ENCODE measurements at regions not wholly inside any gene's neighbourhood (a gene's known extent, or its start where the extent isn't known, plus 50 kb on each side); places are given as distances from the start of the nearest gene placed in this dataset.

DNA sequence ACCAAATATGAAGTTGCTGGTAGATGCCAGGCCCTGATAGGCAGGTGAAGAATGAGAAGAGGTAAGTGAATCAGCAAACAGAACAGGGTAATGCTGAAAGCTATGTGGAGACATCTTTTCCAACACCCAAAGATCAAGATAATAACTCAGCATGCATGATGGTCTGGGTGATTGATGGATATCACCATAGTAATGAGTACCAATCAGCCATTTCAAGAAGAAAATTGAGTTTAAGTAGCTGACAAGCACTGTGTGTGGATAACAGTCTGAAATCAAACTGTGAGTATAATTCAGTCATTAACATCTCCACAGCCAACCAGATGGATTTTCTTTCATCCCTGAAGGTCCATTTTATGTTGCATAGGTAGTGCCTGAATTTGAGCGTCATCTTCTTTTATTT, 289.6 kb upstream of the SMIM31 start:
- Histone ChIP-seq H3K27ac (no peak overlapping the region), H3K4me3 (ENCODE audit: low read depth, low read length) (no peak overlapping the region), H3K36me3 (replicated peaks) (no peaks in the 10 kb centered on the region), H3K27me3 (replicated peaks) (no peaks in the 10 kb centered on the region)
- TF ChIP-seq CTCF (IDR thresholded peaks at IDR 0.05; ENCODE audit: low read depth, low read length, missing control alignments): no peak
- DNase-seq: no peak
- in situ Hi-C loops (cut with HindIII; ENCODE audit: low pct_ligation_motif_present, low sequenced_read_pairs): no loop called here

DNA sequence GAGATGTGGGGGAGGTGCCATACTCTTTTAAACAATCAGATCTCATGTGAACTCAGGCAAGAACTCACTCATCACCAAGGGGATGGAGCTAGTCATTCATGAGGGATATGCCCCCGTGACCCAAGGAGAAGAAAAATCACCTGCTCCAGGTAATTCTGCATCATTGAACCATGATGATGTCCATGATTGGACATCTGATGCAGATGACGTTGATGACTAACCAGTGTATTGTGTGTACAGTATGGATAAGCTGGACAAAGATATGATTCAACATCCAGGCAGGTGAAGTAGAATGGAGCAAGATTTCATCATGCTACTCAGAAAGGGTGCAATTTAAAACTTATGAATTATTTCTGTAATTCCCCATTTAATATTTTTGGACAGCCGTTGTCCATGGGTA, 286.4 kb upstream of the SMIM31 start:
- H3K27ac ChIP-seq: no peak overlapping the region
- TF ChIP-seq CTCF (IDR thresholded peaks at IDR 0.05; ENCODE audit: low read depth, low read length, missing control alignments): no peak
- no peak overlapping the region for H3K4me3 ChIP-seq (ENCODE audit: low read depth, low read length)
- in situ Hi-C loops (cut with HindIII; ENCODE audit: low pct_ligation_motif_present, low sequenced_read_pairs): no loop called here
- H3K36me3 ChIP-seq (replicated peaks): no peaks in the 10 kb centered on the region
- H3K27me3 ChIP-seq (replicated peaks): no peaks in the 10 kb centered on the region
- no peak for DNase-seq

DNA sequence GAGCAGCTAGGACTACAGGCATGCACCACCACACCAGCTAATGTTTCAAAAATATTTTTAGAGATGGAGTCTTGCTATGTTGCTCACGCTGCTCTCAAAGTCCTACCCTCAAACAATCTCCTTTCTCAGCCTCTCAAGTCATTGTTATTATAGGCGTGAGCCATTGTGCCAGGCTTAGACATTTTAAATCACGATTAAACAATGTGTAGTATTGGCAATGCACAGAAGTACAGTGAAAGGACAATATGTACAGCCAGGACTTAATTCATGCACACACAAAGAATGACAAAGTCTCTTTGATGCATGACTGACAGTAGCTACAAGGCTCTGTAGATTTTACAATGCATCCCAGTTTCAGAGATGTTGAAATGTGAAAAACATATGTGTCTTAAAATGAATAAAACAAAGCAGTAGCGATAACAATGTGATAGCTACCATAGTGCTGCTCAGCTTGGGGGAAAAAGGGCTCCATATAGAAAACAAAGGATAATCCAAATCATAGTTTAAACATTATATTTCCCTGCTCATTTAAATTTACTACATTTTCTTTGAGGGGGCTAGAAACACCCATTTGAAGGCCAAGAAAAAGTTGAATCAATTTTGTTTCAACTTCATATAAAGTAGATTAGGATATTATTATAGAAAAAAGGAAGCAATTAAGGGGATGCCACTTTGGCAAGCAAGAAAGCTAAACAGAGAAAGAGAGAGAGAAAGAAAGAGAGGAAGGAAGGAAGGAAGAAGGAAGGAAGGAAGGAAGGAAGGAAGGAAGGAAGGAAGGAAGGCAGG, 272.4 kb upstream of the SMIM31 start:
- Histone ChIP-seq H3K27me3 (replicated peaks) (no peaks in the 10 kb centered on the region), H3K36me3 (replicated peaks) (no peaks in the 10 kb centered on the region), H3K4me3 (ENCODE audit: low read depth, low read length) (no peak overlapping the region), H3K27ac (no peak overlapping the region)
- DNase-seq: no peak
- no peak for TF ChIP-seq CTCF (IDR thresholded peaks at IDR 0.05; ENCODE audit: low read depth, low read length, missing control alignments)
- in situ Hi-C loops (cut with HindIII; ENCODE audit: low pct_ligation_motif_present, low sequenced_read_pairs): no loop called here

- Histone ChIP-seq H3K27me3 (replicated peaks) (no peaks in the 10 kb centered on the region), H3K4me3 (ENCODE audit: low read depth, low read length) (no peak overlapping the region), H3K27ac (no peak overlapping the region), H3K36me3 (replicated peaks) (no peaks in the 10 kb centered on the region)
- in situ Hi-C loops (cut with HindIII; ENCODE audit: low pct_ligation_motif_present, low sequenced_read_pairs): no loop called here
- DNase-seq: no peak
- no peak for TF ChIP-seq CTCF (IDR thresholded peaks at IDR 0.05; ENCODE audit: low read depth, low read length, missing control alignments)
Measured at GRCh38 chr4:164482092-164482404, 271.9 kb upstream of the SMIM31 start.

- no peak for DNase-seq
- no peak overlapping the region for H3K4me3 ChIP-seq (ENCODE audit: low read depth, low read length)
- no peaks in the 10 kb centered on the region for H3K36me3 ChIP-seq (replicated peaks)
- H3K27me3 ChIP-seq (replicated peaks): no peaks in the 10 kb centered on the region
- no peak for TF ChIP-seq CTCF (IDR thresholded peaks at IDR 0.05; ENCODE audit: low read depth, low read length, missing control alignments)
- H3K27ac ChIP-seq: no peak overlapping the region
- in situ Hi-C loops (cut with HindIII; ENCODE audit: low pct_ligation_motif_present, low sequenced_read_pairs): no loop called here
Measured at GRCh38 chr4:164482758-164483157, 271.2 kb upstream of the SMIM31 start.

GRCh38 chr4:164483711-164484110, 270.2 kb upstream of the SMIM31 start:
- Histone ChIP-seq H3K27ac (no peak overlapping the region), H3K36me3 (replicated peaks) (no peaks in the 10 kb centered on the region), H3K4me3 (ENCODE audit: low read depth, low read length) (no peak overlapping the region), H3K27me3 (replicated peaks) (no peaks in the 10 kb centered on the region)
- no peak for TF ChIP-seq CTCF (IDR thresholded peaks at IDR 0.05; ENCODE audit: low read depth, low read length, missing control alignments)
- DNase-seq: no peak
- in situ Hi-C loops (cut with HindIII; ENCODE audit: low pct_ligation_motif_present, low sequenced_read_pairs): no loop called here
